NCI-H128 (cell line): ENCODE measurements at regions not wholly inside any gene's neighbourhood (a gene's known extent, or its start where the extent isn't known, plus 50 kb on each side); places are given as distances from the start of the nearest gene placed in this dataset.
A peak's percentile ranks its signal among the peaks of the same experiment; 100 is the strongest.

Experiments
- DNase-seq: peaks from one replicate; lab custom pipeline; 2025; ENCODE audit not compliant: unreplicated experiment; lab: John Stamatoyannopoulos, UW

DNA sequence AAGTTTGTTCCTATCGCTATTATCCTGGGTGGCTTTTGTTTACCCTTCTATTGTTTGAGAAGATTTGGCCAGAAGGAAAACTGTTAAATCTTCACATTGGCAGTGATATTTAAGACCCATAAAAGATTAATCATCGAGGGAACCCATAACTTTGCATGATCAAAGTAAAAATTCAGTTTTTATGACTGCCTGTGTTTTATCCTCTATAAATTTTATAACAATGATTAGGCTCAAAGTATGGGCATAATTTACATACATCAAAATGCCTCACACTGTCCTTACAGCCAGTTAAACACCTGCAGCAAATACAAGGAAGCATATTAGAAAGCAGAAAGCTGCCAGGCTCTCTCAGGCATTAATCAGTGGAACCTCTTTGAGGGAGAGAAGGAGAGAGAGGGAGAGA, 289.1 kb downstream of the ICOS start:
- no peak for DNase-seq

DNA sequence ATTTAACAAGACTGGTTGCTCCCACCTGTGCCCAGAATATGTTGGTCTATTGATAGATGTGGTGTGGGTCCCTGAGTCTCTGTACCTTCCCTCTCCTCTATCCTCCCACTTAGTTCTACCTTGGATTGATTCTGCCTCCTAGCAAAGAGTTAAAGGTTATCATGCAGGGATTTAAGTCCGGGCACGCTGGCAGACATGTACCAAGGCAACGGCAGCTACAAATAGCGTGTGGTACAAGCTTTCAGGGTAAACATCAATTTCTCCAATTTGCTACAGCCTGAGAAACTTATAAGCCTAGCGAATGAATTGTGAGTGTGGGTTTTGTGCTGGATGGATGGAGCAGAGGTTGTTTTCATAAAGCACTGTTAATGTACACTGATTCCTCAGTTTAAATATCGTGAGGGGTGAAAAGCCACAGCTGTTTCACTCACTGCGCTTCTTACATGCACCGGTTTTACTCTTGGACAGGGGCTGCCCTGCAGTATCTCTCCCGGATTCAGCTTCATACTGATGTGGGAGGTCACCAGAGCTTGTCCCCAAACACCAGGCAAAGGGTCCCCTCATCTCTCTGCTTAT, 289.8 kb downstream of the ICOS start:
- no peak for DNase-seq

DNA sequence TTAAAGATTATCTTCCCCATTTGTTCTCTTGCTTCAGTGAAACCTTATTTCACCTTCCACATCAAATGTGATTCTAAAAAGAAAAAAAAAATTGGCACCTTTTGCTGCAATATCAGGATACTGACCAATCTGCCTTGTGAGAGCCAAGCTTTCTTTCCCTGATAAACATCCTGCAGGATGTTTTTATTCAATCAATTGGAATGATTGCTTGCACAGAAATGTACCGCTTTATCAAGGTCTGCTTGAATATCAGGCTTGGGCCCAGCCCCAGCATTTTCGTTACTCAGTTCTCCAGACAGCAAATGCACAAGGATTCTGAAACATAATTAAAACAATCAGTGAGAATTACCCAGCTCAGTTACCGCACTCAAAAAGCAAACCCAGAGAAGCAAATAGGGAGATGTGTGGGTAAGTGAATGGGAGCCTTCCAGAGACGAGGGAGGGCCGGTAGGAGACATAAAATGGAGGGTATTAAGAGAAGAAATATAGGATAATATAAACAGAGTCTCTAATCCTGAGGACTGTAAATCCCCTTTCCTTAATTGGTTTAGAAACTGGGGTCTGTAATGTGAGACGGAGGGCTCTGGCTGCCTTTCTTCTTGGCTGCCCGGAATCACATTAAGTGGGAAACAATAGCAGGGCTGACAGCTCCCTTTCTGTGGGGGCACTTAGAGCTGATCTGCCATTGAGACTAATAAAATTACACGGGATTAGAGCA, 291.8 kb downstream of the ICOS start:
- peak; percentile 38 for DNase-seq

DNA sequence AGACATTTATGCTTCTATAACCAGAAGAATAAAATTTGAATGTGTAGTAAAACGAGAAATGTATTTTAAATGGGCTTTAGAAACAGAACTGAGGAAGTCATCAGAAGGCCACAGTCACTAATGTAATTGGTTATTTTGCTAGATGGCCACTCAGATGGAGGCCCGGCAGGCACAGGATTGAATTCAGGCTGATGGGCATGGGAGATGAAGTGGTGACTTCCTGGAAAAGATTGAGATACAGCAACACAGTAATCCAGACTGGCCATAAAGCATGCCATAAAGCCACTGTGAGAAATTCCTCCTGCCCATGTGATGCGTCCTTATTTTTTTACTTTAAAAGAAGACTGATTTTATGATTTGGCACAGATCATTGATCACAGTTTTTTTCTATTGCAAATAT, 297.7 kb downstream of the ICOS start:
- no peak for DNase-seq

DNA sequence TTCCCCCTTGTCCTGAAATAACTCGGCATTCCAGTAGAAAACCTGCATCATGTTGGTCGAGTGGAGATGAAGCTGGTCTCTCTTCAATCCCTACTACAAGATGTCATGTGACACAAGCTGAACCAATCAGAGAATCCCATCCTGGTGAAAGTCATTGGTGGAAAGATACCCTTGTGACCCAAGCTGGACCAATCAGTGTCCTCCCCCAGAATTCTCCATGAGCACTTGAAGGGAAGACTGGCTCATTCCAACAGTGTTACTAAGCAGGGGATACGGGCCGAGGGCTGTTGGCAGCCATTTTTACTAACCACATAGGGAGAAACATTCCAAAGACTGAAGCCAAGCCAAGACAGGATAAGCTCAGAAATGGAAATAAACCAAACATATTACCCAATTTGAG, 298.3 kb downstream of the ICOS start:
- no peak for DNase-seq

DNA sequence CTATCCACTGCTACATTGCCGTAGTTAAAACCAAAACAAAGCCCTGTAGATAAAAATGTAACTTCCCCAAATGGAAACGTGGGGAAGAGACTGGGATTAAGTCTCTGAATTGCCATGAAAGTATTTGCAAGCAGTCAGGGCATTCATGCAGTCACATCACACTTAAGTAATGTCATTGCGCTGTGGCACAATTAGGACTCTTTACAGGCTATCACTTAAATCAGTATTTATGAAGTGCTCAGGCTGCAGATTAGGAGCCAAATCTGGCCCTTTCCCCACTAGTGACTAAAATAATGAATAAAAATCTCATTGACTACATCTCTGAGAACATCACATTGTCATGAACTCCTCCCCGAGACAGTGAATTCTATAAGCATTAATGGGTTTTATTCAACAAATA, 300.9 kb downstream of the ICOS start:
- no peak for DNase-seq

DNA sequence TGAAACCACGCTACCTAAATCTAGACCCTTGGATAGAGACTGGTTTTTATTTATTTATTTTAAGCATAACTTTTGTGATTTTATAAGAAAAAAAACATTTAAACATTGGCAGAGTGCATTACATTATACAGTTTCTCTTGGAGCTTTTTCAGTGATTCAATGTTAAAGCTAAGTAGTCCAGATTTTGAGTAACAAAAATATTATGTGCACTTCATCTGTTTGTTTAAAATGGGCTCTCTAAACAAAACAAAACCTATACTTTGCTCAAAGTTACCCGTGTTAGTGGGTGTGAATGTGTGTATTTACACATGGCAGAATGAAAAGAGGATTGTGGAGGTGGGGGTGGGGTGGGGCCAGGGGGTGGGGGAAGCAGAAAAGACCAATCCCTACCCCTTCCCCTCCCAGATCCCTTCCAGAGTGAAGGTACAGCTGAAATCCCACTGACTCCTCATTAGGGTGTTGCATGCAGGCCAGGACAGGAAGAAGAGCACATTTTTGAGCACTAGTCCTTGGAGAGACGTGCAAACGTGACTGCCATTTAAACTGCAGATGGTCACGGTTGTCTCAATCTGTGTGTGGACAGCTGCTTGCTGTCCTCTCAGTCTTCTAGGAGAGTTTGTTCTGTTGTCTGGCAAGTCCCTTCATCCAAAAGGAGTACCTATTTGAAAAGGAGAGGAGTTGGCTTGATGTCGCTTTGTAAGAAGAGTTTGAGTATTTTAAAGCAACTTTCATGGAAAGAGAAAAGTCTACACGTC, 303.0 kb downstream of the ICOS start:
- DNase-seq: no peak

DNA sequence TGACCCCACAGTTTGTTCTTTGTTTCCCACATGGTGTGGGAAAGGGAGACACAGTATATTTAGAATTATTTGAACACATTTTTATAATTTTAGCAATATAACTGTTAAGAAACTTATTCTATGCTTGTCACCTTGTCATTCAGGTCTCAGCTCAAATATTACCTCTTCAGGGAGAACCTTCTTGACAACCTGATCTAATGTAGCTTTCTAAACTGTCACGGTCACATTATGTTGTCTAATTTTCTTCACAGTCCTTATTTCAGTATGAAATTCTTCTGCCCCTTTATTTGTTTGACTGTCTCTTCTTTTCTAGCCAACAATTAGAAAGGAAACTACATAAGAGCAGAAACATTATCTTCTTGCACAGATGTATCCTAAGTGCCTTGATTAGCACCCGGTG, 304.3 kb upstream of the PARD3B start:
- no peak for DNase-seq

DNA sequence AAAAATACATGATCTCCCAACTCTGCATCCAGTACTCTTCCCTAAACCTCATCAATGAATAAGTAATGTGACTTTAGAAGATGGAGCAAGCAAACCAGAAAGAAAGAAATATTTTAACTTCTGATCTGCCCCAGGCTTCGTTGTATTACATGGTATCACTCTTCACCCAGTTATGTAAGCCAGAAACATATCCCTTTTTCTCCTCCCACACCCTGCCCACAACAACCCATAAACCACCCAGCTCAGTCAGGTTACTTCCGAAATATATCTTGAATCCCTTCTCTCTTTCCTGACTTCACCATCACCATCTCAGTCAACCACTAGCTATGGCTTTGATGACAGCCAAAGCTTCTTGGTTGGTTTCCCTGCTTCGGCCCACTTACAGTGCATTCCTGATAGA, 295.8 kb upstream of the PARD3B start:
- no peak for DNase-seq

DNA sequence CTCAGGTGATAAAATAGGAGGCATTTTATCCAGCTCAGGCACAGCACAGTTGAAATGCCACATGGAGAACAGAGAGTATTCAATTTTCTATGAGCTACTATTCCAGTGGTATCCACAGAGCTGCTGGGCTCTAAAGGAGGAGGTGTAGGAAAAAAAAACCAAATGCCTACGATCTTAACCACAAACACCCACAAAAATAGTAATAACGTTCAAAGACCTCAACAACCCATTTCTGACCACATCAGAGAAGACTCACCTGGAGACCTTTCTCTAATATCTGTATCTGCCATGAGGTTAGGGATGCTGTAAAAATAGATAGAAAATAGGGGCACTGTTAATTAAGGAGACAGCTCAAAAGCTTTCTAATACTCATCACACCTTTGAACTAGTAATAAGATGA, 294.6 kb upstream of the PARD3B start:
- DNase-seq: no peak

DNA sequence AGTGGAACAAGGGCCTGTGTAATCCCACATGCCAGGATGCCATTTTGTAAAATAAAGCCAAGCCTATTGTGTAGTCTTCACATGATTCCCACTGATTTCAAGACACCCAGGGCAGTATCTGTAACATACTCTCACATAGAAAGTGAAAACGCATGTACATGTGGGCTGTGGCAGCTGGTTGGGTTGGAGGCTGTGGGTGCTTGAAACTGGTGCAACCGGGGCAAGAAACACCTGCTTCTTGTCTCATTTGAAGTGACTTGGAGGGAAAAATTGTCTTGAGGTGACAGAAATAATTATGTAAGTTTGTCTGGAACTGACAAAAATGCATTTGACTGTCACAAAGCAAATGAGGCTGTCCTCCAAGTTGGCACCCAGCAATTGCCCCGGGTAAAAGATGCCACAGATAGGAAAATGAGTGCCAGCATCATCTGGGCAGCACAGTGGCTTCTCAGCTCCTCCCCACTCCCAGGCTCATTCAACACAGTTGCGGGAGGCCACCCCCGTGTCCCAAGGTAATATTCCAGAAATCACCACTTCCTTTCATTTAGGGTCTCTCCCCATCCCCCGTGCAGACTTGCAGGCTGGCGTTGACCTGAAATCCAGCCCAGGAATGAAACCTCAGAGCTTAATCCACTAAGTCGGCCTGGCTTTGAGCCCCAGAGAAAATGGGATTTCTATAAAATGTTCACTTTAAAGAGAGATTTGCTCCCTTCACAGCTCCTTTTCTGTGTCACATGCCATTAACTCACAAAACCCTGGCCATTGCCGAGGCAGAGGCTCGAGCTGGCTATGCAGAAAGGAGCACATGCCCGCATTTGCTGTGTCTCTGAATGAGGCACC, 293.9 kb upstream of the PARD3B start:
- no peak for DNase-seq

DNA sequence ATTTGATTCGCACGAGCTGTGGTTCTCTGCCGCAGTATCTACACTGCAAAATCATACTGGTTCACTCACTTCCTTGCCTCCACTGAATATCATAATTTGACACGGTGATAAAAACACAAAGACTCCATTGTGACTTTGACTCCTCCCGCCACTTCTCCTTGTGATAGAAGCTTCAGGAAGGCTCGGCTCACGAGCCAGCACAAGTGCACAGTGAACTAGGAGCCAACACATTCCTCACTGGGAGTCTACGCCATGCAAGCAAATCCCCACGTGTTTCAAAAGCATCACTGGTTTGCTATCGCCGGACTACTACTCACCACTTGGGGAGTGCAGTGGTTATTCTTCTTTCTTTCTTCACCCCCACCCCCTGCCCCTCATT, 293.3 kb upstream of the PARD3B start:
- DNase-seq: no peak

DNA sequence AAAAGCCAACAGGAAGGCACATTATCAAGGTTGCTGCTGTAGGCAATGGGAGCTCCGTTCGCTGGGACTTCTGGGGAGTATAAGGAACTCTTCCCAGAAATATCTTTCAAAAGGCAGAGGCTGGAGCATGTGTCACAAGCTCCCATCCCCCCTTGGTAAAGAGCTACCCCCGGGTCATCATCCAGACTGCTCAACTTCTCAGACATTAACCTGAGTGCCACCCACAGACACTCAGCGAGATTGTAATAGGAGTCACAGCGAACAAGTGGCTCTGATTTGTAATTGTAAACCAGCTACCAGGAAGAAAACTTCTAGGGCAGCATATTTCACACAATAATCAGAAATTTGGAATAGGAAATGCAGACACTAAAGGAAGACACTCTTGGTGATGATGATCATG, 290.2 kb upstream of the PARD3B start:
- no peak for DNase-seq

DNA sequence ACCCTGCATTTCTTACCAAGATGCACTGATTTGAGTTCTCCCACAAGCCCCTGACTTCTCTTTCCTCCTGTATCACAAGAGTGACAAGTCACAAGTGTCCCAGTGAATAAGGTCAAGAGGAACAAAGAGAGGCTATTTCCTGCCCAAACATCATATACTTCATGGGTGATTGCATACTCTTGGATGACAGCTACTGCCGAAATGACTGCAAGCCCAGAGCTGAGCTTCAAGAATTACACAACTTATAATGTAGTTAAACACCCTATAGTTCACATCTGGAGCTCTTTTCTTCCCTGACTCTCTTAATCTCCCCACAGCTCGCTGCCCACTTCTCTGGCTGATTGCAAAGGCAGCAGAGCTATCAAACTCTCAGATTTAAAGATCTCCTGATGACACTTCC, 289.7 kb upstream of the PARD3B start:
- DNase-seq: no peak

DNA sequence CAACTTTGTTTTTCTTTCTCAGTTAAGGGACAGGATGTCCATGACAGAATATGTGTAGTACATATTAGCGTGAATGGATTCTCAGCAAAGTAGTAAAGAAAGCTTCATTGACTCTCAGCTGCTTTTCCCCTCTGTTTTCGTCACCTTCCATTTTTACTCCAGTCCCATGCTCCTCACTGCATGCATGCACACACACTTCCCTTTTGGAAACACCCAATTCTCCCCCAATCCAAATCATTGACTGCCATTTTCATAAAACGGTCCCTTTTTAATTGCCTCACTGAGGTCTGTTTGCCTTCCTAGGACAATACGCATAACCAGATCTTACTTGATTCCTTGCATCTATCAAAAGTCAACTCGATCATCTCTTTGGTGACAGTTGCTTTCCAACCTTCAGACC, 287.5 kb upstream of the PARD3B start:
- DNase-seq: no peak

DNA sequence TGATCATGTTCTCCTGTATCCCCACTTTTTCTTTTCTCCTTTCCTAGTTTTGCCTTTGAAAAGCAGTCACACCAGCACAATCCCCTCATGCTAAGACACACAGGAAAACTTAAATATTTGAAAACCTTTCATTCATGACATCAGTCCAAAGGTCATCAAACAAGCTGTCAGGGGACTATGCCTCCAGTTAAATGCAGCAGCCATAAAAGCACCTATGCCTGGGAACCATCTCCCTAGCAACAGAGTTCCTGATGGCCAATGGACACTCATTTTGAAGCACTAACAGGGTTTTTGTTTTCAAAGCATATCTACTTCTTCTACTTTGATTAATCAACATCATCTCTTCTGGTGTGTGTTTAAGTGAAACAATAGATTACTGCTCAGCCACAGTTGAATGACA, 286.4 kb upstream of the PARD3B start:
- no peak for DNase-seq

DNA sequence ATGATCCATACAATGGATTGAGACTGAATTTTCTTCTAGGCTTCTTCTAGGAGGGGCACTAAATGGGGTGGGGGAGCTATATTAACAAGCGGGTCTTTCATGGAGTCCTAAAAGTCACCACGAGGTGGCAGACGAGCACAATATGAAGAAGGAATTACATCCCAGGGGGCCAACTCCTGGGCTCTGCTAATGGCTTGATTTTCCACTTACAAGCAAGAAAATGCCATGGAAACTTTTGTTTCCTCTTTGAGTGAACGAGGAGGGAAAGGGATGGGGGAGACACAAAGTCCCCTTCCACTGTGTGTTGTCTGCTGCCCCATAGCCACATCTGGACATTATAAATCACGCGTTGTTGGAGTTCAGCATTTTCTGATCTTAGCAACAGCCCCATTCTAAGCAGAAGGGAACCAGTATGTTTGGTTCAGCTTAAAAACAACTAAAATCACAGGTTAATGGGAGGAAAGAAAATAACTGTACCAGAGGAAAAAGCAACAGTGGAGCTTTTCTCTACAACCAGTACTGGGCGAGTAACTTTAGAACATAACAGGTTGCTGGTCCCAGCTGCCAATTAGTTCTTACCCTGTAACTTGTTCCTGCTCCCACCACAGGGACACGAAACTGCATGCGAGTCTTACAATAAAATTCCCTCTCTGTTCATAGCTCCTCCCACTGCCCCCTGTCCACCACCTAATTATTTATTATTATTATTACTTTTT, 285.0 kb upstream of the PARD3B start:
- peak; percentile 32 for DNase-seq

DNA sequence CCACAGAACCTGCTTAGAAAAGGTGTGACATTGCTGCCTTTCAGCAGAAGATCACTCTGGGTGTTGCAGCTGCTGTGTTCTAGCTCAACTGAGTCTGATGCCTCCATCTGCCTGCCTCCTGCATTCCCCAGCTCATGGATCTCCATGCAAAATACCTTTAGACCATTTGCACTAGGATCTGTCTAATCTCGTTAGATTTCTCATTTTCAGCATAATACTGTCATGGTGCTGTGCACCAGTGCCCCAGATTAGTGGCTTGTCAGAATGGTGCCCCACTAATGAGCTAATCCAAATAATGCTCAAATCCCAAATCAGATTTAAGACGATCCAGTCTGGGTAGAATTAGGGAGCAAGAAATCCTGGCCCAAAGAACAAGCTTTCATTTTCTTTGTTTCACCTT, 284.4 kb upstream of the PARD3B start:
- no peak for DNase-seq

DNA sequence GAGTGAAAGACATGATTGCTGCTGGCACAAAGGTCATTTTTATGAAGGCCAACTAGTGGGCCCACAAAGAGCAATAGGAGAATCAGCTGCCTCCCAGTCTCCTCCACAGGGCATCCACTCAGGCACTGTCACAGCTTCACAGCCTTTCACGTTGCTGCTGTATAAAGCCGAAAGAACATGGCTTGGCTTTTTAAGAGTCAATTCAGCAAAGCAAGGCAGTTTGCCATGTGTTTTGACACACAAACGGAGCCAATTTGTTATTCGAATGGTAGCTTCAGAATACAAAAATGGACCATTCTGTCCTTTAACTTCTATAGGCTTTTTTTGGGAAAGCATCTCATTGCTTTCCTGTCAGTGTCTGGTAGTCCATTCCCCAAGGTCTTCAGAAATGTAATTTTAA, 283.4 kb upstream of the PARD3B start:
- DNase-seq: no peak

DNA sequence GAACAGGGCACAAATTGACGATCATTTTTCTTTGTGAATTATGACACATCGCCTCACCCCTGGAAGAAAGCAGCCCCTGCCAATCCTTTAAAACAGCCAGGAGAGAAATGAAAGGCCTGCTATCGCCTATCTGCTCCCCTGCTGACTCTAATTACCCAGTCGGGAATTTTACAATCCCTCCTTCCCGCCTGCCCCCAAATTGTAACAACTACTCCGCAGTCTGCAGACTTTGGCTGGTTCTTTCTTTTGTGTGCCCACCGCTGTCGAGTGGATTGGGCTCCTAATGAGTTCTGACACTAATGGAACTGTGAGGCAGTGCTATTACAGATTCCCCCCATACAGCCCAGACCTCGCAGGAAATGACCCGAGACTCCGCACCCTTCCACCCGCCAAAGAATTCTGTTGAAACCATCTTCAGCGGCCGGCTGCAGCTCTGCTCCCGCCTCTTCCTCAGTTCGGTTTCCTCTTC, 281.2 kb upstream of the PARD3B start:
- DNase-seq: peak; percentile 52

DNA sequence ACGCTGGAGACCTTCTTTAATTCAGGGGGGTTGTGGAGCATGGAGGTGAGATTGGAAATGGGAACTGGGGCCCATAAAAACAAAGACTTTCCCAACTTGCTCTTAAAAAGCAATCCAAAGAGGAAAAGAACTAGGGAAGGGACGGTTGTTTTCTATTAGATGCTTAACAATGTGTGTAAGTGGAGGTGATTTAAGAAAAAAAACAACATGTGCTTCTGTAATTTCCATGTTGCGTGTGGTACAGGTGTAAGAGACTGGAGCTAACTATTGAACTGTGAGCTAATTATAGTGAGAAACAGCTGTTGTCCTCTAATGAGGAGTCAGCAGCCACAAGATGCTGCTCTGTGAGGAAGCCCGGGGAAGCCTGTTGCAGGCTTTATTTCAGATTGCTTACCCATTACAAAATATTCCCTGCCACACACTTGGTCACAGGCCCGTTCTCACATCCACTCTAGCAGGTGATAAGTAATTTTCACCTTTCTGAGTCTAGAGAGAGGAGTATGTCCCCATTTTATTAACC, 280.6 kb upstream of the PARD3B start:
- no peak for DNase-seq
